Renal cortex interstitium (tissue), 11 donors: ENCODE measurements at regions not wholly inside any gene's neighbourhood (a gene's known extent, or its start where the extent isn't known, plus 50 kb on each side); places are given as distances from the start of the nearest gene placed in this dataset.
"Not testable (repeated sequence)": the region's sequence is repeated elsewhere in the genome, so short reads cannot be mapped to it uniquely, and the experiment has no call there.

Experiments
- DNase-seq, 11 donors: peaks; one replicate each; pipeline ENCODE4 v3.0.0-alpha.2; 2013; ENCODE audit warnings: low read depth in 9 of 11, low spot score in 4 of 11; ENCODE audit errors: extremely low read depth in 1 of 11

GRCh38 chr2:38154395-38154794, 78.4 kb upstream of the CYP1B1 start:
- no peak for DNase-seq

GRCh38 chr2:38153476-38154135, 77.7 kb upstream of the CYP1B1 start:
- DNase-seq = no peak

GRCh38 chr2:38152913-38153312, 77.0 kb upstream of the CYP1B1 start:
- DNase-seq = no peak

GRCh38 chr2:38152035-38152434, 76.1 kb upstream of the CYP1B1 start:
- DNase-seq = no peak

GRCh38 chr2:38149531-38149930, 73.6 kb upstream of the CYP1B1 start:
- DNase-seq = no peak

GRCh38 chr2:38148501-38148900, 72.5 kb upstream of the CYP1B1 start:
- no peak for DNase-seq

- no peak for DNase-seq
Observed at GRCh38 chr2:38147333-38148121, 71.6 kb upstream of the CYP1B1 start.

GRCh38 chr2:38146907-38147307, 71.0 kb upstream of the CYP1B1 start:
- no peak for DNase-seq

GRCh38 chr2:38146275-38146906, 70.4 kb upstream of the CYP1B1 start:
- peak in 3 of 11 donors; percentile 42 to 63 (median 59) for DNase-seq

- DNase-seq = no peak
Observed at GRCh38 chr2:38145236-38145635, 69.3 kb upstream of the CYP1B1 start.

GRCh38 chr2:38142627-38143026, 66.7 kb upstream of the CYP1B1 start:
- no peak for DNase-seq

- DNase-seq = no peak
Observed at GRCh38 chr2:38141501-38141900, 65.5 kb upstream of the CYP1B1 start.

GRCh38 chr2:38138996-38139395, 63.0 kb upstream of the CYP1B1 start:
- DNase-seq = no peak

- no peak for DNase-seq
Observed at GRCh38 chr2:38138419-38138818, 62.5 kb upstream of the CYP1B1 start.

GRCh38 chr2:38137958-38138357, 62.0 kb upstream of the CYP1B1 start:
- DNase-seq = not testable (repeated sequence)

GRCh38 chr2:38131676-38132075, 55.7 kb upstream of the CYP1B1 start:
- no peak for DNase-seq

GRCh38 chr2:38130876-38131275, 54.9 kb upstream of the CYP1B1 start:
- DNase-seq = no peak

- no peak for DNase-seq
Observed at GRCh38 chr2:38129987-38130386, 54.0 kb upstream of the CYP1B1 start.

- DNase-seq = no peak
Observed at GRCh38 chr2:38129481-38129880, 53.5 kb upstream of the CYP1B1 start.

- DNase-seq = no peak
Observed at GRCh38 chr2:38128653-38129052, 52.7 kb upstream of the CYP1B1 start.
